ENCODE measurements at regions not wholly inside any gene's neighbourhood (a gene's known extent, or its start where the extent isn't known, plus 50 kb on each side); places are given as distances from the start of the nearest gene placed in this dataset.

- CTCF ChIA-PET: interaction anchor here (1.4 to 2.0 kb wide), 4 partner anchors 11 to 24 kb away, joined by 3 to 6 read pairs (median 4); no protein-coding TSS in a partner anchor
- TF ChIP-seq CTCF (IDR thresholded peaks at IDR 0.05; ENCODE audit: control extremely low read depth, extremely low read depth, low read depth, missing control alignments): no peak
- DNase-seq (ENCODE audit: extremely low spot score): no peak
- POLR2A ChIA-PET: no interaction called here
These were observed 88.0 kb upstream of the FTMT start for GRCh38 chr5:121763665-121764064.

DNA sequence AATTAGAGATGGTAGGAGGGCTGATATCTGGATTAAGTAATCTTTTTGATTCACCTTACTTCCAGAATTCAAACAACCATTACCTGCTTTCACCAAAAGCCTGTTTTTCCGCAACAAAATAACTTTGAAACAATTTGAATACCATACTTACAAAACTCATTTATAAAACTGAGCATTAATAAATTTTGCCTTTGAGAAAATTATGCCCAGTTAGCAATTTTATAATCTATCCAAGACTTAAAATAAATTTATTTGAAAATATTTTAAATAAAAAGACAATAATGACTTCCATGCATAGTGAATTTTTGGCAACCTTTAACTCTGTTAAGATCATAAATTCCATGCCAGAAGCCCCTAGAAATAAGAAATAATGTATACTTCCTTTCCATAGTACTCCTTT lies 71.3 kb upstream of the FTMT start:
- DNase-seq (ENCODE audit: extremely low spot score): no peak
- ChIA-PET CTCF (no interaction called here), POLR2A (no interaction called here)

DNA sequence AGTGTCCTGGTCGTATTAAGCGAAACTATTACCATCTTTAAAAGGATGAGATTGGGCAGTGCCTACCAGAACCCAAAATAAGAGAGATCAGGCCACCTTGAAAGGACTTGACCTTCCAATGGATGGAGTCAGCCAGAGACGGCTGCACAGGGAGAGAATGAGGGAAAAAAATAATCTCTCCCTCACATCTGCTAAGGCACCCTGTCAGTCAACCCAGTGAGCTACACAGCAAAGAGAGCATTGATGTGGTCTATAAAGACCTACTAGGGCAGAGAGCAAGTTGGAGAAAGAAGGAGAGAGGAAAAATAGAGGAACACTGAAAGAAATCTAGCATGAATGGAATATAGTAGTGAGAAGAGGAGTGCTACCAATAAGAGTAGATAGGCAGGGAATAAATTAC lies 68.0 kb upstream of the FTMT start:
- no peak for TF ChIP-seq CTCF (IDR thresholded peaks at IDR 0.05; ENCODE audit: control extremely low read depth, extremely low read depth, low read depth, missing control alignments)
- ChIA-PET POLR2A (no interaction called here), CTCF (no interaction called here)
- no peak for DNase-seq (ENCODE audit: extremely low spot score)

More for the DNA sequence above, 71.3 kb upstream of the FTMT start:
- no peak for TF ChIP-seq CTCF (IDR thresholded peaks at IDR 0.05; ENCODE audit: control extremely low read depth, extremely low read depth, low read depth, missing control alignments)

DNA sequence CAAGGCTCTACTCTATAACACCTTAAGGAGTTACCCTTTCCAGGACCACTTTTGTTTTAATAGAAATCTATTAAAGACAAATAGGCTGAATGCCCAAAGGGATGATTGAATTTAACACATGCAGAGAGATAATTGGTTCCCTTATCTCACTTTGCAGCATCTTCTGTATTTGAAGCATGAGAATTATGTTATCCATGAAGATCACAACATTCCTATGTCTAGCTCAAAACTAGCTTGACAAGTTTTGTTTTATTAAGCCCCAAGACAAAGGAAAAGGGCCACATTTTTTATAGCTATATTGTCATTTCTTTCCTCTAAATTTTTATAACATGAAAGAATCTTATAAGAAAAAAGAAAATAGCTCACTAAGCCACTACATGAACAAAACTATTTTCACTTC lies 57.9 kb upstream of the FTMT start:
- TF ChIP-seq CTCF (IDR thresholded peaks at IDR 0.05; ENCODE audit: control extremely low read depth, extremely low read depth, low read depth, missing control alignments): no peak
- no peak for DNase-seq (ENCODE audit: extremely low spot score)
- ChIA-PET CTCF (interaction anchor here (0.8 to 1.1 kb wide), 4 partner anchors 10 to 282 kb away, joined by 3 read pairs; no protein-coding TSS in a partner anchor), POLR2A (no interaction called here)

DNA sequence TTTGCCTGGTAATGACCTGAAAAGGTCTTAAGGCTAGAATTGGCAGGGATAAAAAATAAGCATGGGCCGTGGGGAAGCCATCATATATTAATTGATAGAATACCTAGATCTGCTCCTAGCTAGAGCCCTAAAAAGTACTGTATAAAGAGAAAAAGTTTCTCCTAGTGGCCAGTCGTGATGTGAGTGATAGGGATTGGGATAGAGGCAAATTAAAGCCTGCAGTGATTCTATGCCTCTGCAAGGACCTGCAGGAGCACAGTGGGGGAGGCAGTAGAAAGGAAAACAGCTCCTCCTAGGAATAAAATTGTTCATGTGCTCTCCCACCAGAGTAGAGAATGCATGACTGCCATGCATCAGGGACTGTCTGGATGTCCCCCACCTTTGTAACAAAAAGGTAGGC lies 56.2 kb upstream of the FTMT start:
- no peak for TF ChIP-seq CTCF (IDR thresholded peaks at IDR 0.05; ENCODE audit: control extremely low read depth, extremely low read depth, low read depth, missing control alignments)
- no peak for DNase-seq (ENCODE audit: extremely low spot score)
- ChIA-PET CTCF (no interaction called here), POLR2A (no interaction called here)

DNA sequence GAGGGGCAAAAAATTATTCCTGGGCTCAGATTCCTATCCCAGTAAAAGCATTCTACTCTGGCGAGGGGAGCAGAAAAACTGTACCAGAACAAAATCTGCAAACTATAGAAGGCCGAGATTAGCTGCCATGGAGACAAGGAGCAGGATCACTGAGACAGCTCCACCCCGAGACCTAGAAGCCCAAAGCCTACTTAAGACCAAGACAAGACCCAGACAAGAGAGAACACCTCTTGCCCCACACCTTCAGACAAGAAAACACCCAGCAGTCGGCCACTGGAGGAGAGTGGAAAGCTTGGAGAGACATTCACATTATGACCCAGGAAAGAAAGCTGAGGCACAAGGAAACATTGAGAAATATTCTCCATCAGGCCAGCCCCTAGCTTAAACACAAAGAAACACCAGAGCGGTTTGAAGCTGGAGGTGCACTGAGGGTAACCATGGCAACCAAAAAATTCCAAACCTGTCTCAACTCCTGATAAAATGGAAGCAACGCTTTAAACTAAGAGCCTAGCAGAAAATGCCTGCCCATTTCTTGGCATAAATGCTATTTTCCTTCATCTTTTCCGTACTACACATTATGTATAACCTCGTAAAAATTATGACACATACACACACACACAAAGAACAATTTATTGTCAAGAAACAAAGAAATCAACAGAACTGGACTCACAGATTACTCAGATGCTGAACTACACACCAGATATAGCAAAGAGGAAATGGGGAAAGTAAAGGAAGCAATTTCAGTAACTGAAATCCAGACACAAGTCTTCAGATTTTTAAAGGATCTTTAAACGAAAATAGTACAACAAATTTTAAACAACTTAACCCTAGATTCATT lies 53.8 kb upstream of the FTMT start:
- POLR2A ChIA-PET: no interaction called here
- CTCF ChIA-PET: no interaction called here
- no peak for DNase-seq (ENCODE audit: extremely low spot score)
- no peak for TF ChIP-seq CTCF (IDR thresholded peaks at IDR 0.05; ENCODE audit: control extremely low read depth, extremely low read depth, low read depth, missing control alignments)

Data from GM10248 (cell line).